Natural killer cell (primary cell): ENCODE measurements at regions not wholly inside any gene's neighbourhood (a gene's known extent, or its start where the extent isn't known, plus 50 kb on each side); places are given as distances from the start of the nearest gene placed in this dataset.
"Not testable (repeated sequence)": the region's sequence is repeated elsewhere in the genome, so short reads cannot be mapped to it uniquely, and the experiment has no call there.

Experiments used
- ATAC-seq, 3 donors: fragments of 150-1000 bp in 2 of 3; fragments of 200-7000 bp in 1 of 3; cut with Tn5 transposase; 1 replicate in 1 of 3; 2 replicates in 2 of 3; pipeline ENCODE4 v1.10.0; 2021; ENCODE audit warnings: mild to moderate bottlenecking in 2 of 3, moderate library complexity in 2 of 3
- DNase-seq, 2 donors: peaks; one replicate each; pipeline versions ENCODE4 v3.0.0 to v3.0.0-alpha.2; 2013 to 2021; ENCODE audit warnings: mixed read lengths in 1 of 2
- H3K27ac ChIP-seq: one replicate; pipeline ENCODE4 v1.5.1; 2013; ENCODE audit warnings: mild to moderate bottlenecking, low read length
- H3K27me3 ChIP-seq: one replicate; pipeline ENCODE4 v1.6.1; 2013; ENCODE audit warnings: low read length; ENCODE audit not compliant: control insufficient read depth, insufficient read depth
- H3K36me3 ChIP-seq: one replicate; pipeline ENCODE4 v1.6.1; 2013; ENCODE audit warnings: low read length; ENCODE audit not compliant: control insufficient read depth, insufficient read depth
- H3K4me1 ChIP-seq: one replicate; pipeline ENCODE4 v1.6.1; 2013; ENCODE audit warnings: low read length; ENCODE audit not compliant: control insufficient read depth, insufficient read depth
- H3K4me3 ChIP-seq: one replicate; pipeline ENCODE4 v1.5.1; 2013; ENCODE audit warnings: low read length
- H3K9me3 ChIP-seq: one replicate; pipeline ENCODE4 v1.6.1; 2013; ENCODE audit warnings: low read length; ENCODE audit not compliant: control insufficient read depth, insufficient read depth
- H3K27ac Mint-ChIP-seq, 2 donors: one replicate each; pipeline ENCODE4 v1.8.0; 2022; ENCODE audit warnings: mild to moderate bottlenecking in 2 of 2, mixed read lengths in 2 of 2, moderate library complexity in 1 of 2
- H3K27me3 Mint-ChIP-seq, 2 donors: one replicate each; pipeline ENCODE4 v1.8.0; 2022; ENCODE audit warnings: low read depth in 2 of 2, mixed read lengths in 2 of 2
- H3K36me3 Mint-ChIP-seq: one replicate; pipeline ENCODE4 v1.8.0; 2022; ENCODE audit warnings: mixed read lengths
- H3K4me1 Mint-ChIP-seq, 2 donors: one replicate each; pipeline ENCODE4 v1.8.0; 2022; ENCODE audit warnings: mixed read lengths in 2 of 2
- H3K4me3 Mint-ChIP-seq: one replicate; pipeline ENCODE4 v1.8.0; 2022; ENCODE audit warnings: mild to moderate bottlenecking, moderate library complexity, mixed read lengths
- H3K9me3 Mint-ChIP-seq, 2 donors: one replicate each; pipeline ENCODE4 v1.8.0; 2022; ENCODE audit warnings: mixed read lengths in 2 of 2
- CTCF ChIP-seq: fragments of 200-600 bp; IDR thresholded peaks from one replicate; pipeline ENCODE4 v1.8.0; 2022; ENCODE audit warnings: antibody characterized with exemption
- WGBS: methylation state at CpG from one replicate; pipeline ENCODE4 v1.1.7; 2013; ENCODE audit warnings: missing lambda C conversion rate; ENCODE audit not compliant: insufficient coverage; 5-methylcytosine and 5-hydroxymethylcytosine counted together
- intact Hi-C: fragments of 100-400 bp; cut with micrococcal nuclease; formaldehyde crosslinking; loops from one replicate; pipeline ENCODE4 v1.14.2; 2022

GRCh38 chrX:78881248-78881647, 63.9 kb upstream of the P2RY10 start:
- Mint-ChIP-seq H3K36me3 (peaks cover 24% of the 10 kb centered on the region), H3K27me3 (peaks cover 0 to 21% of the 10 kb centered on the region in 2 donors)
- H3K36me3 ChIP-seq, H3K4me1 Mint-ChIP-seq, H3K27ac ChIP-seq, DNase-seq, ATAC-seq, H3K4me3 ChIP-seq, H3K4me3 Mint-ChIP-seq, H3K9me3 ChIP-seq, H3K4me1 ChIP-seq, H3K27ac Mint-ChIP-seq, intact Hi-C loops, H3K9me3 Mint-ChIP-seq, H3K27me3 ChIP-seq: not testable (repeated sequence)
- WGBS = 100% methylated on average over 2 of the region's 3 CpGs

GRCh38 chrX:78886550-78886949, 58.6 kb upstream of the P2RY10 start:
- TF ChIP-seq CTCF = peak; percentile 35
- H3K27me3 Mint-ChIP-seq = peaks cover 0 to 11% of the 10 kb centered on the region in 2 donors
- H3K27me3 ChIP-seq = no peaks in the 10 kb centered on the region
- H3K36me3 ChIP-seq = no peaks in the 10 kb centered on the region
- intact Hi-C loops = loop anchor here (1.0 kb wide), 1 partner anchor 331 kb away; no protein-coding TSS in a partner anchor
- H3K36me3 Mint-ChIP-seq = no peaks in the 10 kb centered on the region
- ATAC-seq (peak in 1 of 3 donors; percentile 61), DNase-seq (peak in 1 of 2 donors; percentile 46)
- no peak overlapping the region for H3K27ac Mint-ChIP-seq
- H3K4me3 Mint-ChIP-seq = no peak overlapping the region
- no peak overlapping the region for H3K4me3 ChIP-seq
- no peak overlapping the region for H3K27ac ChIP-seq
- H3K4me1 Mint-ChIP-seq = peaks cover 9% of the 10 kb centered on the region in 2 donors
- H3K4me1 ChIP-seq = no peaks in the 10 kb centered on the region
- H3K9me3 ChIP-seq = no peaks in the 10 kb centered on the region
- no peaks in the 10 kb centered on the region for H3K9me3 Mint-ChIP-seq
- 50% methylated on average over 1 of the region's 5 CpGs for WGBS
